ENCODE measurements at regions not wholly inside any gene's neighbourhood (a gene's known extent, or its start where the extent isn't known, plus 50 kb on each side); places are given as distances from the start of the nearest gene placed in this dataset.

GRCh38 chr13:99859178-99860177, 112.1 kb downstream of the ZIC5 start:
- no peak overlapping the region for H3K4me3 ChIP-seq (ENCODE audit: low read depth, low read length)
- DNase-seq (ENCODE audit: low read depth), result no peak
- TF ChIP-seq POLR2A (IDR thresholded peaks at IDR 0.05; ENCODE audit: extremely low read depth, insufficient read length), result no peak
- TF ChIP-seq MAX (IDR thresholded peaks at IDR 0.05; ENCODE audit: low read depth, low read length), result no peak
- TF ChIP-seq CTCF (IDR thresholded peaks at IDR 0.05; ENCODE audit: low read depth, low read length), result no peak
- no peak for TF ChIP-seq MYC (IDR thresholded peaks at IDR 0.05; ENCODE audit: low read depth, low read length)

- DNase-seq (ENCODE audit: low read depth), result no peak
- no peak for TF ChIP-seq MYC (IDR thresholded peaks at IDR 0.05; ENCODE audit: low read depth, low read length)
- H3K4me3 ChIP-seq (ENCODE audit: low read depth, low read length), result no peak overlapping the region
Observed at GRCh38 chr13:99857738-99858137, 113.8 kb downstream of the ZIC5 start.

GRCh38 chr13:99855526-99856420, 115.8 kb downstream of the ZIC5 start:
- DNase-seq (ENCODE audit: low read depth), result no peak
- TF ChIP-seq POLR2A (IDR thresholded peaks at IDR 0.05; ENCODE audit: extremely low read depth, insufficient read length), result no peak
- TF ChIP-seq MYC (IDR thresholded peaks at IDR 0.05; ENCODE audit: low read depth, low read length), result no peak
- no peak for TF ChIP-seq MAX (IDR thresholded peaks at IDR 0.05; ENCODE audit: low read depth, low read length)
- TF ChIP-seq CTCF (IDR thresholded peaks at IDR 0.05; ENCODE audit: low read depth, low read length), result no peak
- no peak overlapping the region for H3K4me3 ChIP-seq (ENCODE audit: low read depth, low read length)

GRCh38 chr13:99854366-99854765, 117.2 kb downstream of the ZIC5 start:
- TF ChIP-seq POLR2A (IDR thresholded peaks at IDR 0.05; ENCODE audit: extremely low read depth, insufficient read length) (no peak), CTCF (IDR thresholded peaks at IDR 0.05; ENCODE audit: low read depth, low read length) (no peak), MYC (IDR thresholded peaks at IDR 0.05; ENCODE audit: low read depth, low read length) (no peak), MAX (IDR thresholded peaks at IDR 0.05; ENCODE audit: low read depth, low read length) (no peak)
- no peak for DNase-seq (ENCODE audit: low read depth)
- H3K4me3 ChIP-seq (ENCODE audit: low read depth, low read length), result no peak overlapping the region

- DNase-seq (ENCODE audit: low read depth), result no peak
- no peak overlapping the region for H3K4me3 ChIP-seq (ENCODE audit: low read depth, low read length)
- TF ChIP-seq MYC (IDR thresholded peaks at IDR 0.05; ENCODE audit: low read depth, low read length) (no peak), MAX (IDR thresholded peaks at IDR 0.05; ENCODE audit: low read depth, low read length) (no peak)
Observed at GRCh38 chr13:99847318-99847750, 124.2 kb downstream of the ZIC5 start.

- DNase-seq (ENCODE audit: low read depth), result no peak
- no peak for TF ChIP-seq MYC (IDR thresholded peaks at IDR 0.05; ENCODE audit: low read depth, low read length)
- no peak for TF ChIP-seq CTCF (IDR thresholded peaks at IDR 0.05; ENCODE audit: low read depth, low read length)
- no peak for TF ChIP-seq MAX (IDR thresholded peaks at IDR 0.05; ENCODE audit: low read depth, low read length)
- no peak for TF ChIP-seq POLR2A (IDR thresholded peaks at IDR 0.05; ENCODE audit: extremely low read depth, insufficient read length)
- no peak overlapping the region for H3K4me3 ChIP-seq (ENCODE audit: low read depth, low read length)
Observed at GRCh38 chr13:99845161-99845874, 126.2 kb downstream of the ZIC5 start.
